Hepatocyte (in vitro differentiated cells): ENCODE measurements at regions not wholly inside any gene's neighbourhood (a gene's known extent, or its start where the extent isn't known, plus 50 kb on each side); places are given as distances from the start of the nearest gene placed in this dataset.

Experiments used
- DNase-seq: peaks from one replicate; pipeline ENCODE4 v3.0.0-alpha.2; 2016; ENCODE audit warnings: low spot score
- H2AFZ ChIP-seq: fragments of 200-600 bp; sonication (generic); 2 replicates; pipeline ENCODE4 v1.6.0; 2016; ENCODE audit warnings: antibody characterized with exemption, mild to moderate bottlenecking
- H3K27ac ChIP-seq: fragments of 200-600 bp; sonication (generic); 2 replicates; pipeline ENCODE4 v1.5.1; 2016; ENCODE audit warnings: mild to moderate bottlenecking
- H3K27me3 ChIP-seq: fragments of 200-600 bp; sonication (generic); 2 replicates; pipeline ENCODE4 v1.6.1; 2016
- H3K36me3 ChIP-seq: fragments of 200-600 bp; sonication (generic); replicated peaks from 2 replicates; pipeline ENCODE4 v1.5.1; 2016; ENCODE audit warnings: low read depth; ENCODE audit not compliant: insufficient read depth
- H3K4me1 ChIP-seq: fragments of 200-600 bp; sonication (generic); 2 replicates; pipeline ENCODE4 v1.5.1; 2016; ENCODE audit warnings: mild to moderate bottlenecking, moderate library complexity; ENCODE audit not compliant: insufficient read depth
- H3K4me2 ChIP-seq: fragments of 200-600 bp; sonication (generic); 2 replicates; pipeline ENCODE4 v1.6.0; 2016
- H3K4me3 ChIP-seq: fragments of 200-600 bp; sonication (generic); 2 replicates; pipeline ENCODE4 v1.5.1; 2016; ENCODE audit warnings: mild to moderate bottlenecking
- H3K79me2 ChIP-seq: fragments of 200-600 bp; sonication (generic); 2 replicates; pipeline ENCODE4 v1.6.0; 2017; ENCODE audit warnings: mild to moderate bottlenecking
- H3K9me2 ChIP-seq: fragments of 200-600 bp; sonication (generic); replicated peaks from 2 replicates; pipeline ENCODE4 v1.6.0; 2017; ENCODE audit warnings: mild to moderate bottlenecking; ENCODE audit not compliant: insufficient read depth
- H3K9me3 ChIP-seq: fragments of 200-600 bp; sonication (generic); 2 replicates; pipeline ENCODE4 v1.5.1; 2016; ENCODE audit warnings: low read depth, mild to moderate bottlenecking
- H4K20me1 ChIP-seq: fragments of 200-600 bp; sonication (generic); 2 replicates; pipeline ENCODE4 v1.6.0; 2016; ENCODE audit warnings: mild to moderate bottlenecking; ENCODE audit not compliant: insufficient read depth, poor library complexity, severe bottlenecking
- CTCF ChIP-seq: fragments of 200-600 bp; sonication (generic); IDR thresholded peaks from 2 replicates; pipeline ENCODE4 v1.5.1; 2016; ENCODE audit warnings: antibody characterized with exemption, mild to moderate bottlenecking; ENCODE audit not compliant: poor library complexity
- EZH2 ChIP-seq: fragments of 200-600 bp; sonication (generic); IDR thresholded peaks from 2 replicates; pipeline ENCODE4 v1.6.1; 2016; ENCODE audit warnings: antibody characterized with exemption, mild to moderate bottlenecking, borderline replicate concordance
- EZH2phosphoT487 ChIP-seq: fragments of 200-600 bp; sonication (generic); IDR thresholded peaks from one replicate; pipeline ENCODE4 v1.6.1; 2018; ENCODE audit warnings: antibody characterized with exemption, mild to moderate bottlenecking, low read depth, moderate library complexity; ENCODE audit not compliant: unreplicated experiment, severe bottlenecking
- WGBS: methylation state at CpG from one replicate; pipeline ENCODE4 v1.1.6; 2016; ENCODE audit warnings: low lambda C conversion rate; ENCODE audit errors: missing lambda C conversion rate; 5-methylcytosine and 5-hydroxymethylcytosine counted together

- H2AFZ ChIP-seq, result peak overlapping the region; percentile 61
- TF ChIP-seq EZH2 (no peak), CTCF (no peak), EZH2phosphoT487 (no peak)
- H3K27me3 ChIP-seq, result no peaks in the 10 kb centered on the region
- peak; percentile 52 for DNase-seq
- no peaks in the 10 kb centered on the region for H4K20me1 ChIP-seq
- no peak overlapping the region for H3K4me3 ChIP-seq
- no peaks in the 10 kb centered on the region for H3K36me3 ChIP-seq
- H3K27ac ChIP-seq, result peak overlapping the region; percentile 92
- H3K4me2 ChIP-seq, result peak overlapping the region; percentile 37
- no peaks in the 10 kb centered on the region for H3K9me2 ChIP-seq
- WGBS, result 88% methylated on average over 12 of the region's 12 CpGs
- no peaks in the 10 kb centered on the region for H3K9me3 ChIP-seq
- peaks cover 3% of the 10 kb centered on the region for H3K4me1 ChIP-seq
- no peaks in the 10 kb centered on the region for H3K79me2 ChIP-seq
These were observed 185.0 kb upstream of the SGK1 start for GRCh38 chr6:134502614-134503549.

- Histone ChIP-seq H2AFZ (no peak overlapping the region), H3K79me2 (no peaks in the 10 kb centered on the region), H4K20me1 (no peaks in the 10 kb centered on the region), H3K4me2 (no peak overlapping the region), H3K27me3 (no peaks in the 10 kb centered on the region), H3K4me1 (no peaks in the 10 kb centered on the region), H3K9me2 (no peaks in the 10 kb centered on the region), H3K36me3 (no peaks in the 10 kb centered on the region), H3K4me3 (no peak overlapping the region), H3K27ac (no peak overlapping the region), H3K9me3 (no peaks in the 10 kb centered on the region)
- TF ChIP-seq CTCF (no peak), EZH2 (no peak), EZH2phosphoT487 (no peak)
- WGBS, result 95% methylated on average over 9 of the region's 9 CpGs
- no peak for DNase-seq
These were observed 178.0 kb upstream of the SGK1 start for GRCh38 chr6:134495890-134496248.

GRCh38 chr6:134495203-134495889, 177.4 kb upstream of the SGK1 start:
- H3K4me3 ChIP-seq, result no peak overlapping the region
- no peak overlapping the region for H3K27ac ChIP-seq
- no peaks in the 10 kb centered on the region for H3K9me3 ChIP-seq
- no peak for DNase-seq
- no peak overlapping the region for H3K4me2 ChIP-seq
- no peaks in the 10 kb centered on the region for H3K36me3 ChIP-seq
- 70% methylated on average over 1 of the region's 1 CpG for WGBS
- no peak overlapping the region for H2AFZ ChIP-seq
- H4K20me1 ChIP-seq, result no peaks in the 10 kb centered on the region
- H3K9me2 ChIP-seq, result no peaks in the 10 kb centered on the region
- H3K27me3 ChIP-seq, result no peaks in the 10 kb centered on the region
- TF ChIP-seq CTCF, result no peak
- TF ChIP-seq EZH2, result no peak
- TF ChIP-seq EZH2phosphoT487, result no peak
- no peaks in the 10 kb centered on the region for H3K79me2 ChIP-seq
- no peaks in the 10 kb centered on the region for H3K4me1 ChIP-seq
